ENCODE measurements at regions not wholly inside any gene's neighbourhood (a gene's known extent, or its start where the extent isn't known, plus 50 kb on each side); places are given as distances from the start of the nearest gene placed in this dataset.

GRCh38 chr10:1920941-1921340 is 183.6 kb upstream of the ADARB2 start:
- intact Hi-C loops (cut with DNase I), result no loop called here
- ATAC-seq (ENCODE audit: poor library complexity) (no peak), DNase-seq (no peak)

- ATAC-seq (ENCODE audit: poor library complexity) (no peak), DNase-seq (no peak)
- intact Hi-C loops (cut with DNase I), result no loop called here
Observed at GRCh38 chr10:1920127-1920526, 182.8 kb upstream of the ADARB2 start.

- ATAC-seq (ENCODE audit: poor library complexity), result no peak
Observed at GRCh38 chr10:1911771-1912170, 174.4 kb upstream of the ADARB2 start.

DNA sequence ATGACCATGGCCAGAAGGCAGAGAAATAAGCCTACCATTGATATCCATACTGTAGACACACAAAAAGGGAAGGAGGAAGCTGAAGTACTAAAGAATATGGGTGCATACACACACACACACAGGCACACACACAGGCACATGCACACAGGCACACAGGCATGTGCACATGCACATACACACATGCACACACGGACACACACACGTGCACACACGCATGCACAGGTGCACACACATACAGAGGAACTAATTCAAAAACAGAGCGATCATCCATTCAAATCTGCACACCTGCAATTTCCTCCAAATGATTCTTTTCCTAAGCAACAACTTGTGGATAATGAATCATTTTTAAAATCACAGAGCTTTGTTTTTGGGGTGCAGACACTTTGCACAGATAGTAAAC is 166.7 kb upstream of the ADARB2 start:
- ATAC-seq (ENCODE audit: poor library complexity) (no peak), DNase-seq (no peak)
- intact Hi-C loops (cut with DNase I), result no loop called here

More at GRCh38 chr10:1911771-1912170, 174.4 kb upstream of the ADARB2 start:
- DNase-seq, result no peak
- intact Hi-C loops (cut with DNase I), result no loop called here

DNA sequence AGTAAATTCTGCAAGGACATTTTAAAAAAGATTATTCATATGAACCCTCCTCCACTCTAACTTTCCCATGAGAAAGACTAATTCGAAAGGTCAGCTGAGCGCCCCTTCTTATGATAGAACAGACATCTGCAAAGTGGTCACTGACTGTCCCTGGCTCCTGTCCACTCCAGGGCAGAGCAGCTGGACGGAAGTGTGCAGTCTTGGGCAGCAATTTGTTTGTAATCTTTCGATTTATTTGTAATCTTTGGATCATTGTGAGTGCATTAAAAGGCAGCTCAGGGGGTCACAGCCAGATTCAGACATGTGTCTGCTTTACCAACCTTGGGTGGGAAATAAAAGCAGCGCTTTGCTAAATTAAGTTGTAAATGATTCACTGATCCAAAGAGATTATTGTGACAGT is 158.8 kb upstream of the ADARB2 start:
- ATAC-seq (ENCODE audit: poor library complexity) (no peak), DNase-seq (no peak)
- intact Hi-C loops (cut with DNase I), result no loop called here

DNA sequence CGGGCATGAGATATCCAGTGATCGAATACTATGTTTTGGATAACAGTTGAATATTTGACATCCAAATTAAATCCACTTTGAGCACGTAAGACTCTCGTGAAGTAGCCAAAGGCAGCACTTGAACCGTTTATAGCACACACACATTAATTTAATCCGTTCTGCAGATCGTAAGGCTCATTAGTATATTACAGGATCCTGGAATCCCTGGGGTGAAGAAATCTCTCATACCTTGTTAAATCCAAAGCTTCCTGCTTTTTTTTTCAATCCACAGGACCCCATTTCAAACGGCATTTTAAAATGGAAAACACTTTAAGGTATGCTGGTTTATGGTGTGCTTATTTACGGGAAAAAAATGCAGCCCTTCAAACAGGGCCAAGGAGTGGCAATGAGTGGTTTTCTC is 158.4 kb upstream of the ADARB2 start:
- no peak for ATAC-seq (ENCODE audit: poor library complexity)
- intact Hi-C loops (cut with DNase I), result no loop called here
- no peak for DNase-seq

DNA sequence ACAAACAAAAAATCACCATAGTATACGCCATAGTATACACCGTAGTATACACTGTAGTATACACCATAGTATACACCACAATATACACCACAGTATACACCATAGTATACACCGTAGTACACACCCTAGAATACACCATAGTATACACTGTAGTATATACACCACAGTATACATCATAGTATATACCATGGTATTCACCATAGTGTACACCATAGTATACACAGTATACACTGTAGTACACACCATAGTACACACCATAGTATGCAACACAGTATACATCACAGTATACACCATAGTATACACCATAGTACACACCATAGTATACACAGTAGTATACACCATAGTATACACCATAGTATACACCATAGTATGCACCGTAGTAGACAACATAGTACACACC is 157.6 kb upstream of the ADARB2 start:
- ATAC-seq (ENCODE audit: poor library complexity), result no peak
- DNase-seq, result no peak
- intact Hi-C loops (cut with DNase I), result no loop called here

DNA sequence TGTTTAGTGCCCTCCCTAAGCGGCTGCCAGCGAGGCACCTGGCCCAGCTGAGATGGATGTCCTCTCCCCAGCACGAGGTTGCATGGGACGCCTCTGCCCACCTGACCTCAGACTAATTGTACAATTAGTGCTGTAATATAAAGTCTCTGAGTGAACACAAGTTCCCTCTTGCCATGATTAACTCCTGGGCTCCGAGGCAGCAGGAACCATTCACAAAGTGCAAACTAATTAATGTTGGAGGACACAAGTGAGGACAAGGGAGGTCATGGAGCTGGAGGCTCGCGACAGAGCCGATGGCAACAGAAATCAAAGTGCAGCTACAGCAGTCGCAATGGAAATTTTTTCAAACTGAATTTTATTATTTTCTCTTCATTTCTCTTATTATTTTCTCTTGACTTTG is 156.6 kb upstream of the ADARB2 start:
- ATAC-seq (ENCODE audit: poor library complexity), result no peak
- intact Hi-C loops (cut with DNase I), result no loop called here
- no peak for DNase-seq

DNA sequence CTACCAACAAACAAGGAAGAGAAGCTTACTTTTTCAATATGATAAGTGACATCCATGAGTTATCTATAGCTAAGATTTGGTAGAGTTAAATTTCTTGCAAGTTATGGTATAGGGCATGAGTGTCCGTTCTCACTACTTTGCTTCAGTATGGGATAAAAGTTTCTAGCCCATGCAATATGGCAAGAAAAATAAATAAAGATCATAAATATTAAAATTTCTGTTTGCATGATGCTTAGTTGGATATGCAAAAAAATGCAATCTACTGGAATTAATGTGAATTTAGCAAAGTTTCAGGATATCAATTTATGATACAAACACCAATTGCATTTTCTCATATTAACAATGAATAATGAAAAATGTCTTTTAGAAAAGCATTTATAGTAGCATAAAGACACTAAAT is 148.7 kb upstream of the ADARB2 start:
- no peak for ATAC-seq (ENCODE audit: poor library complexity)
- DNase-seq, result no peak
- intact Hi-C loops (cut with DNase I), result no loop called here

DNA sequence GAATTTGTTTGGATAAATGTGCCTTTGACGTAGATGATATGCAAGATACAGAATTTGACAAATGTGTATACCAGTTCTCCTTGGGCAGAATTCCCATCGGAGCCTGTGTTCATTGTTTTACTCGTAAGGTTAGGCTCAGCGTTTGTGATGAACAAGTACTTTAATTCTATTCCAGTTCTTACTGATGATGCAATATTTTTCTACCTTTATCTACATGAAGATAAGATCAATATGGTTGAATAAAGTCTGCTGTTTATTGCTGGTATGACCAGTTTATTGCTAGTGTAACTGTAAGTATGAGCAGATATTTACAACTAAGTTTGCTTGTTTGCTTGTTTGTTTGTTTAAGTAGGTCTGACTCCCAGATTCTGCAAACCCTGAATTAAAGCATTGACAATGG is 145.4 kb upstream of the ADARB2 start:
- DNase-seq (no peak), ATAC-seq (ENCODE audit: poor library complexity) (no peak)
- intact Hi-C loops (cut with DNase I), result no loop called here

GRCh38 chr10:1882180-1882579 is 144.9 kb upstream of the ADARB2 start:
- DNase-seq, result no peak
- intact Hi-C loops (cut with DNase I), result no loop called here
- no peak for ATAC-seq (ENCODE audit: poor library complexity)

- ATAC-seq (ENCODE audit: poor library complexity) (no peak), DNase-seq (no peak)
- intact Hi-C loops (cut with DNase I), result no loop called here
Observed at GRCh38 chr10:1881636-1882035, 144.3 kb upstream of the ADARB2 start.

GRCh38 chr10:1874533-1874932 is 137.2 kb upstream of the ADARB2 start:
- DNase-seq (no peak), ATAC-seq (ENCODE audit: poor library complexity) (no peak)
- intact Hi-C loops (cut with DNase I), result no loop called here

- DNase-seq (no peak), ATAC-seq (ENCODE audit: poor library complexity) (no peak)
- intact Hi-C loops (cut with DNase I), result no loop called here
Observed at GRCh38 chr10:1873661-1874315, 136.5 kb upstream of the ADARB2 start.

GRCh38 chr10:1872151-1872726 is 134.9 kb upstream of the ADARB2 start:
- intact Hi-C loops (cut with DNase I), result no loop called here
- DNase-seq (no peak), ATAC-seq (ENCODE audit: poor library complexity) (no peak)

DNA sequence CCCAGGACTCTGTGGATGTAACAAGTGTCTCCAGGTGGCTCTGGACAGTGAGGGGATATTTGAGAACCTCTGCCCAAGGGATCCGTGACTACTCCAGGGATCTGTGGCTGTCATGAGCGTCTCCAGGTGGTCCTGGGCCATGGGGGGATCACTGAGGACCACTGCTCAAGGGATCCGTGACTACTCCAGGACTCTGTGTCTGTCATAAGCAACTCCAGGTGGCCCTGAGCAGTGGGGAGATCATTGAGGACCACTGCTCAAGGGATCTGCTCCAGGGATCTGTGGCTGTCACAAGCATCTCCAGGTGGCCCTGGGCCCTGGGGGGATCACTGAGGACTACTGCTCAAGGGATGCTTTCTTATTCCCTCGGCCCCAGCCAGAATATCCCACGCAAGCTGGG is 133.2 kb upstream of the ADARB2 start:
- DNase-seq (no peak), ATAC-seq (ENCODE audit: poor library complexity) (no peak)
- intact Hi-C loops (cut with DNase I), result no loop called here

DNA sequence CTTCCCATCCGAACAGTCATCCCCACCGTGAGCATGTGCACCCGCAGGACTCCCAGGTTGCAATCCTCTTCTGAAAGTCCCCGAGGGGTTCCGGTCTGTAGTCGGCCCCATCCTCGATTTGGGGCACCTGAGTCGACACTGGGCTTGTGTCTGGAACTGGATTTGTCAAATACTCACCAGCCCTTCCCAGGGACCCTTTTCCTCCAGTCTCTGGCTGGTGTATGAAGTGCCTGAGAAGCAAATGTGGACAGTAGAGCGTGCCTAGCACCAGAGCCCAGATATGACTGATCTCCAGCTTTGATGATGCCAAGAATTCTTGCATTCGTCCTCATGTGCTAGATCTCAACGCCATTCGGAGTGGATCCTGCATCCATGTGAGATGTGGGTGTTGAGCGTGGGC is 132.5 kb upstream of the ADARB2 start:
- ATAC-seq (ENCODE audit: poor library complexity) (no peak), DNase-seq (no peak)
- intact Hi-C loops (cut with DNase I), result no loop called here

DNA sequence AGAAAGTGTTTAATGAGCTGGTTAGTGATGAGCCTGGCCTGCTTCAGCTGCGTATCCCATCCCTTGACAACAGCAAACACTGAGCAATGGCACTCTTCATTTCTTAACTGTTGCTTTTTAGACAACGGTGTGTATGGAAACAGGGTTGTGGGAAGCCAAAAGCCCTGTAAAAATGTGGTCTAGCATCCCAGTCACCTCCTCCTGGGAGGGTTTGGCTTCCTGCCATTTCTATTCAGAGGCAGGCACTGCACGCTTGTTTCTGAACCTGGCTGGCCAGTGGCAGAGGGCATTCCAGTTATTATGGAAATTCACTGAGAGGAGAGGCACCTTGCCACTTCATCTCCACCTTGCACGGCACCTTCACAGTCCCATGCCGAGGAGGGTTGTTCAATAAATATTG is 123.0 kb upstream of the ADARB2 start:
- no peak for DNase-seq
- intact Hi-C loops (cut with DNase I), result no loop called here
- ATAC-seq (ENCODE audit: poor library complexity), result no peak

DNA sequence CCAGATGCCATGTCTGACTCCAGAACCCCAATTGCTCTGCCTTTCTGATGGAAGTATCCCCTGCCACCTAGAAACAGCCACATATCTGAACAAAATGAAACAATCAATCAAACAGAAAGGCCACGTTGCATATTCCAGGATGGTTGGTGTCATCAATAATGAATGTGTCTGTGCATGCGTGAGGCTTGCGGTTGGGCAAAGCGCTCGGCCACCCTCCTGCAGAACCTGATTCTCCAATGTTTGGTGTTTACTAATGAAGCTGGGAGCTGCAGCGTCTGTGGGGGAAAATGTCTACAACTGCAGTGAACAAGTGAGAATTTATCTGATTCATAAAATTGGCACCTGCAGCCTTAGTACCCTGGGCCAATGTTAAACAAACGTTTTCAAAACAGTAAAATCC is 121.2 kb upstream of the ADARB2 start:
- no peak for ATAC-seq (ENCODE audit: poor library complexity)
- intact Hi-C loops (cut with DNase I), result no loop called here

DNA sequence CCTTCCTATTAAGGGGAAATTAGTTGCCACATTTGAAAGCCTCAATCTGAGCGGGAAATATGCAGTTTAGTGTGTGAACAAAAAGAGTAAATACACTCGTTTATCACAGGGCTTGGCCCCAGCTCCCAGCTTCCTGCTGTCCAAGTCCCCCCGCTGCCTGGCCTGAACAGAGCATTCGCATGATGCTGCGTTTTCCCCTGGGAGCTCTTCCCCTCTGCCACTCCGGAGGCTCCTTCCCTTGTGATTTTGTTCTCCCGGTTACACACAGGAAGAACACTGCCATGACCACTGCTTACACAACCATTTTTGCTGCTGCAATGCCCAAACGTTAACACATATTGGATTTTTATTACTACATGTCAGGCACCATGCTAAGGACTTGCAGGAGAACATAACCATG is 120.7 kb upstream of the ADARB2 start:
- no peak for ATAC-seq (ENCODE audit: poor library complexity)
- DNase-seq, result no peak
- intact Hi-C loops (cut with DNase I), result no loop called here

More for the DNA sequence above, 121.2 kb upstream of the ADARB2 start:
- DNase-seq, result no peak

GRCh38 chr10:1855911-1856310 is 118.6 kb upstream of the ADARB2 start:
- ATAC-seq (ENCODE audit: poor library complexity) (no peak), DNase-seq (no peak)
- intact Hi-C loops (cut with DNase I), result no loop called here
